GM21367 (cell line): ENCODE measurements at regions not wholly inside any gene's neighbourhood (a gene's known extent, or its start where the extent isn't known, plus 50 kb on each side); places are given as distances from the start of the nearest gene placed in this dataset.

ENCODE experiments used
- ATAC-seq: cut with Tn5 transposase; IDR thresholded peaks from one replicate; pipeline ENCODE4 v1.9.1; 2021; ENCODE audit not compliant: unreplicated experiment

GRCh38 chr9:7403839-7404487, 395.6 kb downstream of the DMAC1 start:
- ATAC-seq = no peak

- no peak for ATAC-seq
Observed at GRCh38 chr9:7403028-7403389, 396.6 kb downstream of the DMAC1 start.

- no peak for ATAC-seq
Observed at GRCh38 chr9:7402334-7403027, 397.1 kb downstream of the DMAC1 start.

DNA sequence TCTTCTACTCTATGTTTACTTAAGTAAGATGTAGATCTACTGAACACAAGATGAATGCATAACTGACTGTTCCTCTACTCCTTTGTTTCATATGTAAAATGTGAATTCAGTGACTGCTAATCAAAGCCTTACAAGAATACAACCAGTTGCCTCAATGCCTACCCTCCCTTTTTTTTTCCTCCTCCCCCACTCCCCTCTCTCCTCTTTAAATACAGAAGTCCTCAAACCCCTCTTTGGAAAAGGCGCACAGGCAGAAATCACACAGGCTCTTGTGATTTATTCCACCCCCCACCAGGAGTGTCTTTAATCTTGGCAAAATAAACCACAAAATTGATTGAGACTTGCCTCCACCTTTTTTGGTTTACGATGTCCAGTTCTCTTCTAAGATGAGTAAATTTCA, 398.5 kb downstream of the DMAC1 start:
- ATAC-seq = no peak

GRCh38 chr9:7394002-7394774, 405.4 kb downstream of the DMAC1 start:
- ATAC-seq = no peak

DNA sequence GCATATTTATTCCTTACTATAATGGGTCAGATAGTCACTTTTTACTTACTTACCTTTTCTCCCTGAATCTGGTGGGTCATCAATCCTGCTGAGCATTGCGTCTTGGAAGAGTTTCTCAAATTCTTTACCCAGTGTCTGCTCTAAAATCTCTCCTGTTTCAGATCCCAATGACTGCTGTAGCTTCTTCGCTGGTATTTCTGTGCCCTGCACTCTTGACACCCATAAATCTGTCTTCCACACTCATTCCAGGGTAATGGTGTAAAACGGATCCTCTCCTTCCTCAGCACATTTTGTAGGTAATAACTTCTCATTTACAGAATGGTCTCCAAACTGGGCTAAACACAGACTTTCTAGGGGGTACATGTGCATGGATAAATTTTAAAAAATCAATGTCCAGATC, 407.4 kb downstream of the DMAC1 start:
- ATAC-seq = no peak

GRCh38 chr9:7388755-7389154, 410.8 kb downstream of the DMAC1 start:
- no peak for ATAC-seq

DNA sequence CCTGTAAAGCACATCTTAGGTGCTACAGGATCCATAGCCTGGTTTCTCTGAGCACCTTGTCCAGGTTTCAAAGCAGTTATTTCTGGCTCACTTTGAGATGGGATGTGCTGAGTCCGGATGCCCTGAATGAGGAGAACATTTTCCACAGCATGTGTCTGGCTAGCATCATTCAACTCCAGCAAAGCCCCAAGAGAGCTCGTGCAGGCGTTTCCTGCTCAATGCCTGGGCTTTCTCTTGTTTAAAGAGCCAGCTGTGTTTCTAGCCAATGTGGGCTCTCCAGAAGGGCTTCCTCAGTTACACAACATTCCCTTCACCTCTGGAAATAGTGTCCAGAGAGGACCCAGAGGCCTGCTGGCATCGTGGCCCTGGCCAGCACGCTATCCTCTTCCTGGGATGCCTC, 411.7 kb downstream of the DMAC1 start:
- ATAC-seq = no peak

GRCh38 chr9:7382304-7382703, 417.3 kb downstream of the DMAC1 start:
- ATAC-seq = no peak

DNA sequence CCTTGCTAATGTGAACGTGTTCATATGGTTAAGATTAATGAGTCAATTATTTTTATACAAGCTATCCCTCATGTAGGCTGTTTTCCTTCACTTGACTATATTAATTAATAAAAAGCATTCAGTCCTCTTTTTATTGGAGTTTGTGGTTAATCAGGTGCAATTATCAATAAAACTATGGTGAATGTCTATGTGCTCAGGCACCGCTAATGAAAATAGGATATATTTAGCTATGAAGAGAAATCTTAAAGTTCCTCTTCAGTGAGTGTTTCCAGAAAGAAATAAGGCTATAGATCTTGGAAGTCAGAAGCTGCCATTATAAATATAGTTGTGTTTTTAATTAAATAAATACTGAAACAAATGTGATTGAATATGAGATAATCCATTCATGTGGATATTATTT, 422.1 kb downstream of the DMAC1 start:
- ATAC-seq = no peak

- no peak for ATAC-seq
Observed at GRCh38 chr9:7376833-7377232, 422.7 kb downstream of the DMAC1 start.

- no peak for ATAC-seq
Observed at GRCh38 chr9:7376213-7376612, 423.4 kb downstream of the DMAC1 start.

- no peak for ATAC-seq
Observed at GRCh38 chr9:7375013-7375511, 424.5 kb downstream of the DMAC1 start.

DNA sequence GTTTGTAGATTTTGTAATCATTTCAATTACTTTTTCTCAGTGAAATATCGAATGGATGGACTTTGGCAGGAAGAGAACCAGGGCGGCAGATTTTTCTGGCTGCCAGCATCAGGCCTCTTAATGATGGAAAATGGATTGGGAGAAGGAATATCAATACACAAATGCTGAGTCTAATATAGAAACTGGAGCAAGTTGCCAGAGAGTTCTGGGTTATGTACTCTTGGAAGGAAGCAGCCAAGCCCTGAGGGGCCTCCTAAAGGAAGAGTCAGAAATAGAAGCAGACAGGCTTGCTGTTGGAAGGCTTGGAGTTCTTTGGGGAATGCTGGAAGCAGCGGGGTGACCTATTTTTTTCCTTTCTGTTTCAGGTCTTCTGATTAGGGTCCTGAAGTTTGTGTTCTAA, 428.6 kb downstream of the DMAC1 start:
- no peak for ATAC-seq

- ATAC-seq = no peak
Observed at GRCh38 chr9:7370381-7370780, 429.2 kb downstream of the DMAC1 start.

DNA sequence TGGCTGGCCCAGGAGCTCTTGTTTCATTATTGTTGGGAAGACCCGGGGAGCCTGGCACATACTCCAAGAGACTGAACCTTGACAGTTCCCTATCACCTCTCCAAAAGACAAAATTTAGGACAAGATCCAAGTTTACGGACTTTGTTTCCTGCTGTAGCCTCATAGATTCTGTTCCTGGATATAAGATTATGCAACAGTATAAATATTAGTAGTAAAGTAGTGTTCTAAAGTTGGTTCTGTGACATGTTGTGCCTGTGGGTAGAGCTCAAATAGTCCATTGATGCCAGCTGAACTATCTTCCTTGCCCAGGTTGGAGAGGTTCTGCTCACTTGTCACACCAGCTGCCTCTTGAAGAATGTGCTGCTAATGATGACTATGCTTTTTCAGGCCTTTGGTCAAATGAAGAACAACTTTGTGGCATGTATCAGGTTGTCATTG, 430.2 kb downstream of the DMAC1 start:
- ATAC-seq = no peak

GRCh38 chr9:7368410-7369292, 430.9 kb downstream of the DMAC1 start:
- ATAC-seq = no peak

DNA sequence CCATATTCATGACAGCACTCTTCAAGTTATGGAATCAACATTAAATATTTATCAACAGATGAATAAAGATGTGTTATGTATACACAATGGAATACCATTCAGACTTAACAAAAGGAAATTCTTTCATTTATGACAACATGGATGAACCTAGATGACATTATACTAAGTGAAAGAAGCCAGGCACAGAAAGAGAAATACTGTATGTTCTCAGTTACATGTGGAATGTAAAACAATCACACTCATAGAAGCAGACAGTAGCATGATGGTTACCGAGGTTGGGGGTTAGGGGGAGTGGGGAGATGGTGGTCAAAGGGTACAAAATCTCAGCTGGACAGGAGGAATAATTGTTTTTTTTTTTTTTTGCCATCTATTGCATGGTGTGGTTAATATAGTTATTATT, 431.9 kb downstream of the DMAC1 start:
- no peak for ATAC-seq

GRCh38 chr9:7366121-7366520, 433.5 kb downstream of the DMAC1 start:
- ATAC-seq = no peak

DNA sequence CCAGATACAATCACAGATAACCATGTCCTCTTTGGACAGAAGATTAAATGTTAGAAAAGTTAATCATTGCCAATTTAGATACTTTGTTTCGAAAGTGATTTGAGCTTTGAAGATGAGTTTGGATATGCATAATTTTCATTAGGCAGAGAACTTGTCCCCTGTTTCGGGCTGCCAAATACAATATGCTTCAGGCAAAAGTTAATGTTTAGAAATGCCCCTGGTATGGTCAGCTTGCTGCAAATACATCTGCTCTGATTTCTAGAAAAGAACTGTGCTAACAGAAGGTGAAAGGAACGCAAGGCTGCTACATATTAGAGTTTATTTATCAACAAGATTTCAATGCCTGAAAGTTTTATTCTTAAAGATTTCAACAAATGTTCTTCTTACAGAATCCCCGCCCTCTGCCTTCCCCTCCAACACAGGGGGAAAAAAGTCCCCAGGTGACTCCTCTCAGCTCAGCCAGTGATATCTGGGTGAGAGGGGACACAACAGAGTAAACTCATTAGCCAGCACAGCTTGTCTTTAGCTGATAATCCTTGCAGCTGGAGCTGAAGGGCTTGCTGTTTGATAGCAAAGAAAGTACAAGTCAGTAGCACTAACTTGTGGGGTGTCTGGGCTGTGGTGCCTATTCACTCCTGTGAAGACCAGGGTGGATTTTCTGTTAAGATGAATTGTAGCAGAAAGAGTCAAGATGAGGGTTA, 435.7 kb downstream of the DMAC1 start:
- no peak for ATAC-seq
